ENCODE measurements at regions not wholly inside any gene's neighbourhood (a gene's known extent, or its start where the extent isn't known, plus 50 kb on each side); places are given as distances from the start of the nearest gene placed in this dataset.

GRCh38 chr2:44859337-44859736, 82.2 kb upstream of the SIX3 start:
- Histone ChIP-seq H3K79me2 (ENCODE audit: control insufficient read depth, insufficient read depth, low read length) (no peaks in the 10 kb centered on the region), H3K27ac (ENCODE audit: insufficient read depth, low read depth, low read length) (no peak overlapping the region), H3K9ac (replicated peaks; ENCODE audit: extremely low read depth, insufficient read depth, low read length) (no peak overlapping the region), H4K20me1 (replicated peaks; ENCODE audit: control insufficient read depth, extremely low read depth, insufficient read depth, low read length) (no peaks in the 10 kb centered on the region), H3K36me3 (ENCODE audit: control insufficient read depth in 2 of 2, extremely low read depth in 1 of 2, insufficient read depth in 2 of 2, low read length in 2 of 2) (no peaks in the 10 kb centered on the region), H3K27me3 (ENCODE audit: control insufficient read depth in 2 of 2, insufficient read depth in 2 of 2, low read length in 2 of 2) (peaks cover 2 to 38% of the 10 kb centered on the region in 2 experiments), H3K9me3 (replicated peaks; ENCODE audit: control insufficient read depth, insufficient read depth, low read length) (no peaks in the 10 kb centered on the region), H2AFZ (ENCODE audit: low read depth, low read length) (no peak overlapping the region), H3K4me2 (ENCODE audit: insufficient read depth, low read length) (no peak overlapping the region), H3K4me1 (ENCODE audit: control insufficient read depth, extremely low read depth, insufficient read depth, low read length) (no peaks in the 10 kb centered on the region), H3K4me3 (replicated peaks in 1 of 3; ENCODE audit: insufficient read depth in 1 of 3, low read depth in 1 of 3, low read length in 3 of 3) (no peak overlapping the region), H3K9me1 (replicated peaks; ENCODE audit: control insufficient read depth, extremely low read depth, insufficient read depth, low read length) (no peaks in the 10 kb centered on the region)
- dilution Hi-C loops (cut with MboI; ENCODE audit: extremely low pct_ligation_motif_present, low sequenced_read_pairs) (no loop called here), intact Hi-C loops (cut with micrococcal nuclease) (no loop called here)
- ChIA-PET CTCF (interaction anchor here (0.8 to 1.2 kb wide), 3 partner anchors 34 to 380 kb away, joined by 3 read pairs; no protein-coding TSS in a partner anchor), POLR2A (no interaction called here)
- TF ChIP-seq JUN (IDR thresholded peaks at IDR 0.05; ENCODE audit: borderline replicate concordance, insufficient read depth, insufficient read length, low read depth) (no peak), GATA2 (IDR thresholded peaks at IDR 0.05; ENCODE audit: insufficient read depth, insufficient read length, low read depth, low read length) (no peak), MYC (IDR thresholded peaks at IDR 0.05; ENCODE audit: low read depth, low read length) (no peak), FOS (IDR thresholded peaks at IDR 0.05; ENCODE audit: borderline replicate concordance, insufficient read depth, low read length) (no peak), POLR2A (IDR thresholded peaks at IDR 0.05; ENCODE audit: low read depth, low read length) (no peak), EZH2 (IDR thresholded peaks at IDR 0.05; ENCODE audit: borderline replicate concordance, low read depth, low read length, severe bottlenecking) (no peak), POLR2AphosphoS5 (IDR thresholded peaks at IDR 0.05; ENCODE audit: insufficient read depth, low read depth, low read length) (no peak)
- TF ChIP-seq, protein P1, sequence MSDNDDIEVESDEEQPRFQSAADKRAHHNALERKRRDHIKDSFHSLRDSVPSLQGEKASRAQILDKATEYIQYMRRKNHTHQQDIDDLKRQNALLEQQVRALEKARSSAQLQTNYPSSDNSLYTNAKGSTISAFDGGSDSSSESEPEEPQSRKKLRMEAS (IDR thresholded peaks at IDR 0.05; ENCODE audit: insufficient read depth, insufficient read length) = no peak
- TF ChIP-seq, protein P2, sequence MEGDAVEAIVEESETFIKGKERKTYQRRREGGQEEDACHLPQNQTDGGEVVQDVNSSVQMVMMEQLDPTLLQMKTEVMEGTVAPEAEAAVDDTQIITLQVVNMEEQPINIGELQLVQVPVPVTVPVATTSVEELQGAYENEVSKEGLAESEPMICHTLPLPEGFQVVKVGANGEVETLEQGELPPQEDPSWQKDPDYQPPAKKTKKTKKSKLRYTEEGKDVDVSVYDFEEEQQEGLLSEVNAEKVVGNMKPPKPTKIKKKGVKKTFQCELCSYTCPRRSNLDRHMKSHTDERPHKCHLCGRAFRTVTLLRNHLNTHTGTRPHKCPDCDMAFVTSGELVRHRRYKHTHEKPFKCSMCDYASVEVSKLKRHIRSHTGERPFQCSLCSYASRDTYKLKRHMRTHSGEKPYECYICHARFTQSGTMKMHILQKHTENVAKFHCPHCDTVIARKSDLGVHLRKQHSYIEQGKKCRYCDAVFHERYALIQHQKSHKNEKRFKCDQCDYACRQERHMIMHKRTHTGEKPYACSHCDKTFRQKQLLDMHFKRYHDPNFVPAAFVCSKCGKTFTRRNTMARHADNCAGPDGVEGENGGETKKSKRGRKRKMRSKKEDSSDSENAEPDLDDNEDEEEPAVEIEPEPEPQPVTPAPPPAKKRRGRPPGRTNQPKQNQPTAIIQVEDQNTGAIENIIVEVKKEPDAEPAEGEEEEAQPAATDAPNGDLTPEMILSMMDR (IDR thresholded peaks at IDR 0.05; ENCODE audit: extremely low read depth in 1 of 2, insufficient read depth in 1 of 2, low read depth in 1 of 2, low read length in 2 of 2) = no peak
- FAIRE-seq = no peak
- DNase-seq (ENCODE audit: low read depth, low spot score) = no peak
- no TSS peak for BruUV-seq (replicated peaks)
